Osteocyte (in vitro differentiated cells): ENCODE measurements at regions not wholly inside any gene's neighbourhood (a gene's known extent, or its start where the extent isn't known, plus 50 kb on each side); places are given as distances from the start of the nearest gene placed in this dataset.
"Not testable (repeated sequence)": the region's sequence is repeated elsewhere in the genome, so short reads cannot be mapped to it uniquely, and the experiment has no call there.

Experiments
- DNase-seq: peaks from one replicate; pipeline ENCODE4 v3.0.0; 2021; ENCODE audit warnings: mixed read lengths; ENCODE audit not compliant: unreplicated experiment; ENCODE audit errors: extremely low spot score
- H3K27ac Mint-ChIP-seq: one replicate; pipeline ENCODE4 v1.8.0; 2021; ENCODE audit warnings: mild to moderate bottlenecking, mixed read lengths; ENCODE audit not compliant: unreplicated experiment
- H3K27me3 Mint-ChIP-seq: one replicate; pipeline ENCODE4 v1.8.0; 2021; ENCODE audit warnings: mixed read lengths; ENCODE audit not compliant: unreplicated experiment
- H3K36me3 Mint-ChIP-seq: one replicate; pipeline ENCODE4 v1.8.0; 2021; ENCODE audit warnings: mixed read lengths; ENCODE audit not compliant: unreplicated experiment
- H3K4me1 Mint-ChIP-seq: one replicate; pipeline ENCODE4 v1.8.0; 2021; ENCODE audit warnings: mixed read lengths; ENCODE audit not compliant: unreplicated experiment
- H3K4me3 Mint-ChIP-seq: one replicate; pipeline ENCODE4 v1.8.0; 2021; ENCODE audit warnings: mild to moderate bottlenecking, moderate library complexity, mixed read lengths; ENCODE audit not compliant: unreplicated experiment
- H3K9me3 Mint-ChIP-seq: one replicate; pipeline ENCODE4 v1.8.0; 2021; ENCODE audit warnings: mixed read lengths; ENCODE audit not compliant: unreplicated experiment
- TF ChIP-seq, protein P1 (sequence below): fragments of 200-600 bp; sonication (generic); IDR thresholded peaks from 2 replicates; pipeline ENCODE4 v1.5.0; 2021; ENCODE audit warnings: antibody characterized with exemption, mild to moderate bottlenecking, moderate library complexity

DNA sequence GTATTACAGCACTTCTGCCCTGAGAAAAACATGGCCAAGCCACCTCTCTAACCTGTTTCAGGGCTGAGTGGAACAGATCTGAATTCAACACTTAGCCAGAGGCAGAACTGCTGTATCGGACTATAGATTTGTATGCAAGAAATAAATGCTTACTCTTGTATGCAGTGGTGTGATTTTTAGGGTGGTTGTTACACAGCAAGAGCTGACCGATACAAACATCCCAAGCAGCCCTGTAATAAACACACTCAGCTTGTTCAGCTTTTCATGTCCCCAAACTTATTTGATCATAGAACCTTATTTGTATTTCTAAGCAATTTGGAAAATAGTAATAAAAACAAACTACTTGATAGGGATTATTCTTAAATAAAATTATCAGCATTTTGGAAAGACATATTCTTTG is 84.9 kb upstream of the RPH3AL start:
- peaks cover 4% of the 10 kb centered on the region for H3K27me3 Mint-ChIP-seq
- H3K9me3 Mint-ChIP-seq: peaks cover 7% of the 10 kb centered on the region
- TF ChIP-seq, protein P1, sequence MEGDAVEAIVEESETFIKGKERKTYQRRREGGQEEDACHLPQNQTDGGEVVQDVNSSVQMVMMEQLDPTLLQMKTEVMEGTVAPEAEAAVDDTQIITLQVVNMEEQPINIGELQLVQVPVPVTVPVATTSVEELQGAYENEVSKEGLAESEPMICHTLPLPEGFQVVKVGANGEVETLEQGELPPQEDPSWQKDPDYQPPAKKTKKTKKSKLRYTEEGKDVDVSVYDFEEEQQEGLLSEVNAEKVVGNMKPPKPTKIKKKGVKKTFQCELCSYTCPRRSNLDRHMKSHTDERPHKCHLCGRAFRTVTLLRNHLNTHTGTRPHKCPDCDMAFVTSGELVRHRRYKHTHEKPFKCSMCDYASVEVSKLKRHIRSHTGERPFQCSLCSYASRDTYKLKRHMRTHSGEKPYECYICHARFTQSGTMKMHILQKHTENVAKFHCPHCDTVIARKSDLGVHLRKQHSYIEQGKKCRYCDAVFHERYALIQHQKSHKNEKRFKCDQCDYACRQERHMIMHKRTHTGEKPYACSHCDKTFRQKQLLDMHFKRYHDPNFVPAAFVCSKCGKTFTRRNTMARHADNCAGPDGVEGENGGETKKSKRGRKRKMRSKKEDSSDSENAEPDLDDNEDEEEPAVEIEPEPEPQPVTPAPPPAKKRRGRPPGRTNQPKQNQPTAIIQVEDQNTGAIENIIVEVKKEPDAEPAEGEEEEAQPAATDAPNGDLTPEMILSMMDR: no peak
- DNase-seq: no peak
- no peak overlapping the region for H3K27ac Mint-ChIP-seq
- no peak overlapping the region for H3K4me3 Mint-ChIP-seq
- H3K36me3 Mint-ChIP-seq: peaks cover 2% of the 10 kb centered on the region
- H3K4me1 Mint-ChIP-seq: no peaks in the 10 kb centered on the region

DNA sequence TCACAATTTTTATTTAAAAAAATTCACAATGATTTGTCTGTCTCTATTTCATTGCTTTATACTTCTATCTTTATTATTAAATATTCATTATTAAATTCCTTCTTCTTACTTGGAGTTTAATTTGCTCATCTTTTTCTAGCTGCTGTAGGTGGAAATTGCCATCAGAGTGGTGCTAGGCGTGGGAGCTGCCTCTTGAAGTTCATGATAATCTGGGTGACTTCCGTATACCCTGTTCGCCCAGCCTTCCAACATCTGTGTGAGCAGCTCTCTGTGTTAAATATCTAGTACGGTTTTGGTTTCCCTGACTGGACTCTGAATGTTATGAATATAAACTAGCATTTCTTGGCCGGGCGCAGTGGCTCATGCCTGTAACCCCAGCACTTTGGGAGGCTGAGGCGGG is 84.0 kb upstream of the RPH3AL start:
- TF ChIP-seq, protein P1: no peak
- no peaks in the 10 kb centered on the region for H3K4me1 Mint-ChIP-seq
- H3K27ac Mint-ChIP-seq: no peak overlapping the region
- DNase-seq: no peak
- H3K4me3 Mint-ChIP-seq: no peak overlapping the region
- peaks cover 4% of the 10 kb centered on the region for H3K27me3 Mint-ChIP-seq
- H3K9me3 Mint-ChIP-seq: peaks cover 7% of the 10 kb centered on the region
- H3K36me3 Mint-ChIP-seq: no peaks in the 10 kb centered on the region

DNA sequence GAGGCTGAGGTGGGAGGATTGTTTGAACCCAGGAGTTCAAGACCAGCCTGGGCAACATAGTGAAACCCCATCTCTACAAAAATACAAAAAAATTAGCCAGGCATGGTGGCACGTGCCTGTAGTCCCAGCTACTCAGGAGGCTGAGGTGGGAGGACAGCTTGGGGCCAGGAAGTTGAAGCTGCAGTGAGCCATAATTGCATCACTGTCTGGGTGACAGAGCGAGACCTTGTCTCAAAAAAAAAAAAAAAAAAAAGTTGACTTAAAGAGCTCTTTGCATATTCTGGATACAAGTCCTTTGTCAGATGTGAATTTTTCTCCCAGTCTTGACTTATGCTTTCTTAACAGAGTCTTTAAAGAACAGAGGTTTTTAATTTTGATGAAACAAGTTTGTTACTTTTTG is 79.9 kb upstream of the RPH3AL start:
- not testable (repeated sequence) for H3K4me1 Mint-ChIP-seq

DNA sequence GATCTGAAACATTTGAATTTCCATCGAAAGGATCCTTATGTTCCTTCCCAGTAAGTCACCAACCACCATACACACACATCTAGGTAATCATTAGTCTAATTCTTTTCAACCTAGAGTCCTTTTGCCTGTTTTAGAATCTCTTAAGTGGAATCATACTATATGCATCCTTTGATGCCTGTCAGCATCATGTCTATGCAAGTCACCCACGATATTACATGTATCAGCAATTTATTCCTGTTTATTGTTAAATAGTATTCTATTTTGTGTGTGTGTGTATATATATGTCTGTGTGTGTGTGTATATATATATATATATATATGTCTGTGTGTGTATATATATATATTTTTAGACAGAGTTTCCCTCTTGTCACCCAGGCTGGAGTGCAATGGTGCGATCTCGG is 78.9 kb upstream of the RPH3AL start:
- TF ChIP-seq, protein P1: no peak
- Mint-ChIP-seq H3K9me3 (peaks cover 7% of the 10 kb centered on the region), H3K4me1 (no peaks in the 10 kb centered on the region), H3K4me3 (no peak overlapping the region), H3K36me3 (no peaks in the 10 kb centered on the region), H3K27me3 (peaks cover 4% of the 10 kb centered on the region), H3K27ac (no peak overlapping the region)
- DNase-seq: no peak

More for the DNA sequence above, 79.9 kb upstream of the RPH3AL start:
- H3K4me3 Mint-ChIP-seq, DNase-seq, H3K9me3 Mint-ChIP-seq, H3K27ac Mint-ChIP-seq, H3K36me3 Mint-ChIP-seq, H3K27me3 Mint-ChIP-seq: not testable (repeated sequence)

DNA sequence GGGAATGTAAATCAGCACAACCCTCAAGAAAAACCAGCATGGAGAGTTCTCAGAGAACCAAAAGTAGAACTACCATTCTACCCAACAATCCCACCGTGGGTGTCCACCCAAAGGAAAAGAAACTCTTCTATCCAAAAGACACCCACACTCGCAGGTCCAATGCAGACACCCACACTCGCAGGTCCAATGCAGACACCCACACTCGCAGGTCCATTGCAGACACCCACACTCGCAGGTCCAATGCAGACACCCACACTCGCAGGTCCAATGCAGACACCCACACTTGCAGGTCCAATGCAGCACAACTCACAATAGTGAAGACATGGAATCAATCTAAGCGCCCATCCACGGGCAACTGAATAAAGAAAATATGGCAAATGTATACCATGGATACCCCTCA is 77.0 kb upstream of the RPH3AL start:
- H3K4me1 Mint-ChIP-seq: no peaks in the 10 kb centered on the region
- H3K36me3 Mint-ChIP-seq: no peaks in the 10 kb centered on the region
- H3K4me3 Mint-ChIP-seq: no peak overlapping the region

More for the DNA sequence above, 77.0 kb upstream of the RPH3AL start:
- DNase-seq: no peak
- TF ChIP-seq, protein P1: no peak
- no peak overlapping the region for H3K27ac Mint-ChIP-seq
- H3K9me3 Mint-ChIP-seq: no peaks in the 10 kb centered on the region
- H3K27me3 Mint-ChIP-seq: peaks cover 4% of the 10 kb centered on the region
